ENCODE measurements at regions not wholly inside any gene's neighbourhood (a gene's known extent, or its start where the extent isn't known, plus 50 kb on each side); places are given as distances from the start of the nearest gene placed in this dataset.
A peak's percentile ranks its signal among the peaks of the same experiment; 100 is the strongest.
"Not testable (repeated sequence)": the region's sequence is repeated elsewhere in the genome, so short reads cannot be mapped to it uniquely, and the experiment has no call there.

DNA sequence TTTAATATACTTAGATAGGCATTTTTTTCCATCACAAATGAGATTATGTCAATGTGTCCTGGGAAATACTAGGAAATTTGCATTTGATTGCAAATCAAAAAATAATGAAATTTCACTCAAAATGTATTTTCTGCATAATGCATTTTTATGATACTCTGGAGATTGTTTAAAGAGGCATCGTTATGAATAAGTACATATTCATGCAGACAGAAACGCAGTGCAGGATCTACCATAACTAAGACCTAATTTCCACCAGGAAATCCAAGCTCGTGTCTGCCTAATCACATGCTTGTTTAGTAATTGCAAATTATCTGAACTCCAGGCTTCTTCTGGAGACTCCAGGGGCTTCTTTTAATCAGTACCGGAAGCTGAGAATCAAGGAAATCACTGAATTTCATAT is 163.5 kb upstream of the MXRA5 start:
- DNase-seq = no peak
- H3K9me3 ChIP-seq (ENCODE audit: control insufficient read depth, low read length) = no peaks in the 10 kb centered on the region
- no peak overlapping the region for H3K27ac ChIP-seq (ENCODE audit: low read length)
- H3K4me3 ChIP-seq (ENCODE audit: low read length) = no peak overlapping the region
- WGBS = 35% methylated on average over 4 of the region's 4 CpGs
- intact Hi-C loops (cut with DNase I) = no loop called here
- no peaks in the 10 kb centered on the region for H3K27me3 ChIP-seq (ENCODE audit: control insufficient read depth, insufficient read depth)
- H3K4me1 ChIP-seq (ENCODE audit: control insufficient read depth, insufficient read depth, low read length) = no peaks in the 10 kb centered on the region
- ATAC-seq = no peak

- intact Hi-C loops (cut with DNase I) = no loop called here
- no peak overlapping the region for H3K27ac ChIP-seq (ENCODE audit: low read length)
- H3K4me1 ChIP-seq (ENCODE audit: control insufficient read depth, insufficient read depth, low read length) = no peaks in the 10 kb centered on the region
- H3K4me3 ChIP-seq (ENCODE audit: low read length) = no peak overlapping the region
- no peak for ATAC-seq
- no peak for DNase-seq
- H3K9me3 ChIP-seq (ENCODE audit: control insufficient read depth, low read length) = no peaks in the 10 kb centered on the region
- no peaks in the 10 kb centered on the region for H3K27me3 ChIP-seq (ENCODE audit: control insufficient read depth, insufficient read depth)
- WGBS = 88% methylated on average over 3 of the region's 3 CpGs
Measured at GRCh38 chrX:3504916-3505315, 158.5 kb upstream of the MXRA5 start.

GRCh38 chrX:3501833-3502535 is 155.5 kb upstream of the MXRA5 start:
- Histone ChIP-seq H3K27ac (ENCODE audit: low read length) (no peak overlapping the region), H3K4me3 (ENCODE audit: low read length) (no peak overlapping the region), H3K4me1 (ENCODE audit: control insufficient read depth, insufficient read depth, low read length) (no peaks in the 10 kb centered on the region), H3K27me3 (ENCODE audit: control insufficient read depth, insufficient read depth) (no peaks in the 10 kb centered on the region), H3K9me3 (ENCODE audit: control insufficient read depth, low read length) (no peaks in the 10 kb centered on the region)
- no peak for ATAC-seq
- WGBS = 73% methylated on average over 21 of the region's 21 CpGs
- intact Hi-C loops (cut with DNase I) = no loop called here
- peak in 1 of 3 donors; percentile 11 for DNase-seq

GRCh38 chrX:3495836-3496769 is 149.7 kb upstream of the MXRA5 start:
- WGBS = 52% methylated on average over 12 of the region's 12 CpGs
- H3K9me3 ChIP-seq (ENCODE audit: control insufficient read depth, low read length); H3K4me1 ChIP-seq (ENCODE audit: control insufficient read depth, insufficient read depth, low read length); DNase-seq; H3K4me3 ChIP-seq (ENCODE audit: low read length); intact Hi-C loops (cut with DNase I); ATAC-seq; H3K27ac ChIP-seq (ENCODE audit: low read length); H3K27me3 ChIP-seq (ENCODE audit: control insufficient read depth, insufficient read depth): not testable (repeated sequence)

- H3K9me3 ChIP-seq (ENCODE audit: control insufficient read depth, low read length) = no peaks in the 10 kb centered on the region
- no peaks in the 10 kb centered on the region for H3K27me3 ChIP-seq (ENCODE audit: control insufficient read depth, insufficient read depth)
- DNase-seq = no peak
- no peak for ATAC-seq
- no peak overlapping the region for H3K27ac ChIP-seq (ENCODE audit: low read length)
- intact Hi-C loops (cut with DNase I) = no loop called here
- H3K4me1 ChIP-seq (ENCODE audit: control insufficient read depth, insufficient read depth, low read length) = no peaks in the 10 kb centered on the region
- no peak overlapping the region for H3K4me3 ChIP-seq (ENCODE audit: low read length)
Measured at GRCh38 chrX:3493605-3494004, 147.2 kb upstream of the MXRA5 start.

DNA sequence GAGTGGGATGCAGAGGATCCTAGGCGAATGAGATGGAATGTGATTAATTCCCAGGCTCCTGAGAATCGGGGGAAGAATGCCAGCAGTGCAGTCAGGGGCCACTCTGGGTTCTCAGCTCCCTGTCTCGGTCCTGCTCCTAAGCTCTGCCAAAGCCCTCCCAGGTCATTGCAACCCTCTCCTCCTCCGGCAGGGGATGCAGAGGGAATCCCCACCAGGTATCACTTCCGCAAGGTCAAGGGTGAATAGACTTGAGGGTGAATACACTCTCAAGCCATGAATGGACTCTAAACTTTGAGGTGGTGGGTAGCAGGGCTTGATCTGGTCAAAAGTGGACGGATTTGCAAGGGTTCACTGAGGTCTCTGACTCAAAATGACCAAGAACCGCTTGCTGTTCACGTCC is 139.3 kb upstream of the MXRA5 start:
- Histone ChIP-seq H3K9me3 (ENCODE audit: control insufficient read depth, low read length) (no peaks in the 10 kb centered on the region), H3K4me1 (ENCODE audit: control insufficient read depth, insufficient read depth, low read length) (no peaks in the 10 kb centered on the region), H3K4me3 (ENCODE audit: low read length) (no peak overlapping the region), H3K27ac (ENCODE audit: low read length) (no peak overlapping the region), H3K27me3 (ENCODE audit: control insufficient read depth, insufficient read depth) (no peaks in the 10 kb centered on the region)
- WGBS = 76% methylated on average over 8 of the region's 8 CpGs
- no peak for ATAC-seq
- intact Hi-C loops (cut with DNase I) = no loop called here
- DNase-seq = no peak

GRCh38 chrX:3479026-3479425 is 132.6 kb upstream of the MXRA5 start:
- Histone ChIP-seq H3K27me3 (ENCODE audit: control insufficient read depth, insufficient read depth) (no peaks in the 10 kb centered on the region), H3K27ac (ENCODE audit: low read length) (no peak overlapping the region), H3K9me3 (ENCODE audit: control insufficient read depth, low read length) (no peaks in the 10 kb centered on the region), H3K4me3 (ENCODE audit: low read length) (no peak overlapping the region), H3K4me1 (ENCODE audit: control insufficient read depth, insufficient read depth, low read length) (no peaks in the 10 kb centered on the region)
- intact Hi-C loops (cut with DNase I) = no loop called here
- 73% methylated on average over 4 of the region's 4 CpGs for WGBS
- DNase-seq = no peak
- ATAC-seq = no peak

DNA sequence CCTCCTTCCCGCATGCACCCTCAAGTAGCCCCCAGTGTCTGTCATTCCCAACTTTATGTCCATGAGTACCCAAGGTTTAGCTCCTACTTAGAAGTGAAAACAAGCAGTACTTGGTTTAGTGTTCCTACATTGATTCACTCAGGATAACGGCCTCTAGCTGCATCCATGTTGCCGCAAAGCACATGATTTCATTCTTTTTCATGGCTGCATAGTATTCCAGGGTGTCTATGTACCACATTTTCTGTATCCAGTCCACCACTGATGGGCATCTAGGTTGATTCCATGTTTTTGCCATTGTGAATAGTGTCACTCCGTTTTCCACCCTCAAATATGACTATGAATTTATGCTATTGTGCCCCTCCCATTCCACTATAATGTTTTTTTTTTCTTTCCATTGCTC is 130.5 kb upstream of the MXRA5 start:
- no peak overlapping the region for H3K4me3 ChIP-seq (ENCODE audit: low read length)
- ATAC-seq = no peak

GRCh38 chrX:3470211-3470679 is 123.8 kb upstream of the MXRA5 start:
- 46% methylated on average over 7 of the region's 7 CpGs for whole genome bisulfite sequencing
- H3K4me3 ChIP-seq (ENCODE audit: low read length); H3K27me3 ChIP-seq (ENCODE audit: control insufficient read depth, insufficient read depth); H3K4me1 ChIP-seq (ENCODE audit: control insufficient read depth, insufficient read depth, low read length); H3K9me3 ChIP-seq (ENCODE audit: control insufficient read depth, low read length); intact Hi-C loops (cut with DNase I); H3K27ac ChIP-seq (ENCODE audit: low read length): not testable (repeated sequence)
- ATAC-seq (peak in 1 of 2 donors; percentile 91), DNase-seq (peak in 1 of 3 donors; percentile 11)

More for the DNA sequence above, 130.5 kb upstream of the MXRA5 start:
- intact Hi-C loops (cut with DNase I) = no loop called here
- 87% methylated on average over 4 of the region's 4 CpGs for WGBS
- Histone ChIP-seq H3K9me3 (ENCODE audit: control insufficient read depth, low read length) (no peaks in the 10 kb centered on the region), H3K27ac (ENCODE audit: low read length) (no peak overlapping the region), H3K4me1 (ENCODE audit: control insufficient read depth, insufficient read depth, low read length) (no peaks in the 10 kb centered on the region), H3K27me3 (ENCODE audit: control insufficient read depth, insufficient read depth) (no peaks in the 10 kb centered on the region)
- DNase-seq = no peak

DNA sequence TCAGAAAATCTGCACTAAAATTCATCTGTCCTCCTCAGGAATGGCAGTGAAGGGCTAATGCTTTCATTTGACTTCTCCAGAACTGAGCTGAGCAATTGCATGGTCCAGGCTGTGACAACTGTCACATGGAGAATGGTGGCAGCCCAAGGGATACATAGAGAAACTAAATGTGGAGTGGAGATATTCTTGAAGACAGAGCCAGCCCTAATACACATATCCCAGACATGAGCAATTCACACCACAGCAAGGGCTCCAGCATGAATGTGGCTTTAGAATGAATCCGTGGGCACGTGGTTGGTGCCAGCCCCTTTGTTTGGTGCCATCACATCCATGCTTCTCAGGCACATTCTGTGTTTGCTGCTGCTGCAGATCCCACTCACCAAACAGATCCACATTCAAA is 121.6 kb upstream of the MXRA5 start:
- no peak overlapping the region for H3K4me3 ChIP-seq (ENCODE audit: low read length)
- DNase-seq (no peak), ATAC-seq (no peak)
- no peaks in the 10 kb centered on the region for H3K9me3 ChIP-seq (ENCODE audit: control insufficient read depth, low read length)
- H3K27me3 ChIP-seq (ENCODE audit: control insufficient read depth, insufficient read depth) = no peaks in the 10 kb centered on the region
- 95% methylated on average over 2 of the region's 2 CpGs for WGBS
- H3K27ac ChIP-seq (ENCODE audit: low read length) = no peak overlapping the region
- intact Hi-C loops (cut with DNase I) = no loop called here
- no peaks in the 10 kb centered on the region for H3K4me1 ChIP-seq (ENCODE audit: control insufficient read depth, insufficient read depth, low read length)

DNA sequence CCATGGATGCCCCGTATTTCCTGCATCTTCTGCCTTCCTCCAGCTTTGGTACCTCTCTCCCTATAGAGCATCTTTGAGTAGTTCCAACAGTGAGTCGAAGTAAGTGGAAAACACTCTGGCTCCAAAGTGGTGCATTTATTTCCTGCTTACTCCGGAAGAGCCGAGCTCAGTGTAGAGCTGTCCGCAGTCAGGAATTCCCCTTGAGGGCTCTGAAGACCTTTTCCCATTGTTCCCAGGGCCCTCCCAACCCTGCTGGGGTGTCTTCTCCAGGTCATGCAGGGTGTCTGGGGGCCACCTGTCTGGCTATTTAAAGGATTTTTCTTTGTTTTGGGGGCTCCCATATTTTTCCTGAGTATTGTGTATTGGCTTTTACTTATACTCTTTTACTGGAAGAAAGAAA is 118.6 kb upstream of the MXRA5 start:
- intact Hi-C loops (cut with DNase I) = no loop called here
- no peak overlapping the region for H3K27ac ChIP-seq (ENCODE audit: low read length)
- H3K4me1 ChIP-seq (ENCODE audit: control insufficient read depth, insufficient read depth, low read length) = no peaks in the 10 kb centered on the region
- no peaks in the 10 kb centered on the region for H3K9me3 ChIP-seq (ENCODE audit: control insufficient read depth, low read length)
- 69% methylated on average over 5 of the region's 5 CpGs for WGBS
- H3K4me3 ChIP-seq (ENCODE audit: low read length) = no peak overlapping the region
- DNase-seq (no peak), ATAC-seq (no peak)
- no peaks in the 10 kb centered on the region for H3K27me3 ChIP-seq (ENCODE audit: control insufficient read depth, insufficient read depth)
